Left ventricle myocardium inferior (tissue), 1 donor: ENCODE measurements at regions not wholly inside any gene's neighbourhood (a gene's known extent, or its start where the extent isn't known, plus 50 kb on each side); places are given as distances from the start of the nearest gene placed in this dataset.

Source experiments
- DNase-seq: peaks from one replicate; pipeline ENCODE4 v3.0.0-alpha.2; 2020
- H3K27ac ChIP-seq: fragments of 200-600 bp; replicated peaks from 2 replicates; pipeline ENCODE4 v1.8.0; 2021
- H3K27me3 ChIP-seq: fragments of 200-600 bp; 2 replicates; pipeline ENCODE4 v1.8.0; 2021; ENCODE audit warnings: low read depth
- H3K36me3 ChIP-seq: fragments of 200-600 bp; 2 replicates; pipeline ENCODE4 v1.8.0; 2021
- H3K4me1 ChIP-seq: fragments of 200-600 bp; 2 replicates; pipeline ENCODE4 v1.8.0; 2021
- H3K4me3 ChIP-seq: fragments of 200-600 bp; 2 replicates; pipeline ENCODE4 v1.8.0; 2021; ENCODE audit warnings: mild to moderate bottlenecking, moderate library complexity
- H3K9me3 ChIP-seq: fragments of 200-600 bp; replicated peaks from 2 replicates; pipeline ENCODE4 v1.8.0; 2021
- intact Hi-C: fragments of 100-400 bp; cut with micrococcal nuclease; formaldehyde crosslinking; loops from one replicate; pipeline ENCODE4 v1.11.0; 2022
- TF ChIP-seq, protein P1 (sequence below): fragments of 200-600 bp; IDR thresholded peaks from 2 replicates; pipeline ENCODE4 v1.8.0; 2021; ENCODE audit warnings: antibody characterized with exemption, mild to moderate bottlenecking, borderline replicate concordance
- donor health status: DM: no; HTN: yes; CAD: no; lungs with severe emphysema.

DNA sequence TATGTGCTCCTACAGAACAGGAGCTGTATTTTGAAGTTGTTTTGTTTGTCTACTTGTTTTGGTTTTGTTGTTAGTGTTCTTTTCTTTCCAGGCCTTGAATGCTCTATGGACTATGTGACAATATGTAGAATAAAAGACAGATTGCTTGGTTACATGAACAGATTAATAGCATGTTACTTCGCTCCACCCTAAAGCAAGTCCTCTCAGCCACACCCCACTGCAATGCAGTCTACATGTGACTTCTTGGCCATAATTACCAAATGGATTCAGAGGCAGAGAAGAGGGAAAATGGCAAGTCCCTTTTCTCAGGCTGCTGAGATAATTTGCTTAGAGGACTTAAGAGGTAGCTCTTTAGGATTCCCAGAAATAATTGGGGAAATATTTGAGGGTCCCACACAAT, 123.2 kb upstream of the CYP1B1 start:
- H3K4me3 ChIP-seq, result no peak overlapping the region
- H3K27ac ChIP-seq, result no peak overlapping the region
- no peaks in the 10 kb centered on the region for H3K27me3 ChIP-seq
- H3K36me3 ChIP-seq, result no peaks in the 10 kb centered on the region
- H3K4me1 ChIP-seq, result no peaks in the 10 kb centered on the region
- no peak for DNase-seq
- no peaks in the 10 kb centered on the region for H3K9me3 ChIP-seq
- intact Hi-C loops, result no loop called here
- TF ChIP-seq, protein P1, sequence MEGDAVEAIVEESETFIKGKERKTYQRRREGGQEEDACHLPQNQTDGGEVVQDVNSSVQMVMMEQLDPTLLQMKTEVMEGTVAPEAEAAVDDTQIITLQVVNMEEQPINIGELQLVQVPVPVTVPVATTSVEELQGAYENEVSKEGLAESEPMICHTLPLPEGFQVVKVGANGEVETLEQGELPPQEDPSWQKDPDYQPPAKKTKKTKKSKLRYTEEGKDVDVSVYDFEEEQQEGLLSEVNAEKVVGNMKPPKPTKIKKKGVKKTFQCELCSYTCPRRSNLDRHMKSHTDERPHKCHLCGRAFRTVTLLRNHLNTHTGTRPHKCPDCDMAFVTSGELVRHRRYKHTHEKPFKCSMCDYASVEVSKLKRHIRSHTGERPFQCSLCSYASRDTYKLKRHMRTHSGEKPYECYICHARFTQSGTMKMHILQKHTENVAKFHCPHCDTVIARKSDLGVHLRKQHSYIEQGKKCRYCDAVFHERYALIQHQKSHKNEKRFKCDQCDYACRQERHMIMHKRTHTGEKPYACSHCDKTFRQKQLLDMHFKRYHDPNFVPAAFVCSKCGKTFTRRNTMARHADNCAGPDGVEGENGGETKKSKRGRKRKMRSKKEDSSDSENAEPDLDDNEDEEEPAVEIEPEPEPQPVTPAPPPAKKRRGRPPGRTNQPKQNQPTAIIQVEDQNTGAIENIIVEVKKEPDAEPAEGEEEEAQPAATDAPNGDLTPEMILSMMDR, result no peak

DNA sequence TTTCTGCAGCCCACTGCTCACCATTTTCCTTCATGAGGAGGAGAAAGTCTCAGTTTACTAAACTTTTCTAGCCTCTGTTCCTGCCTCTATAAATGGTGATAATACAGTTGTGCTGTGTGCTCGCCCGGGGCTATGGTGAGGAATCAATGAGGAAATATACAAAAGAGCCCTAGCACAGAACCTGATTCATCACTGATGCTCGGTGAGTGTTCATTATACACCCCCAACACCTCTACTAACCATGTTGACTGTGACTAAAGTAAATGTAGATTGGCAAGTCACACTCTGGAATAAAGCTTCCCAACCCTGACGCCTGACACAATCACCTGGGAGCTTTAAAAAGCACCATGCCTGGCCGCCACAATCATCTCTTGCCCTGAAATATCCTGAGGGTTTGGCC, 118.8 kb upstream of the CYP1B1 start:
- Histone ChIP-seq H3K27ac (no peak overlapping the region), H3K27me3 (no peaks in the 10 kb centered on the region), H3K4me3 (no peak overlapping the region), H3K9me3 (no peaks in the 10 kb centered on the region), H3K36me3 (no peaks in the 10 kb centered on the region), H3K4me1 (no peaks in the 10 kb centered on the region)
- intact Hi-C loops, result no loop called here
- no peak for DNase-seq
- TF ChIP-seq, protein P1, result no peak

DNA sequence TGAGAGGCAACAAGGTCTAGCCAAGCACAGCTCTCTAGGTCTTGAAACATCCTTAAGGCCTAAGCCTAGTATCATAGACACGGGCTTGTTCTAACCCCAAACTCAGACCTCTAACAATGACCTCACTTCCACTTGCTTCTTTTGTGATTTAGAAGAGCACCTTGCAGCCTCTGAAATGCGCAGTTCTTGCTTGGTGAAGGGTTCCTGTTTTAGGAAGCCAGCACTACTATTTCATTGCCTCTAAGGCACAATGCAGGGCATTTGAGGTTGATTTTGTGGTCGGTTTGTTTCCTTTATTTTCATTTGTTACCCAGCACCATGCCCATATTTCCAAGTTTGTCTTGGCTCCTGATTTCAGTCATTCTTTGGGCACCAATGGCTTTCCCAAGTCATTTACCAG, 117.0 kb upstream of the CYP1B1 start:
- no peaks in the 10 kb centered on the region for H3K9me3 ChIP-seq
- peaks cover 5% of the 10 kb centered on the region for H3K4me1 ChIP-seq
- no peak for DNase-seq
- H3K36me3 ChIP-seq, result no peaks in the 10 kb centered on the region
- intact Hi-C loops, result no loop called here
- TF ChIP-seq, protein P1, result no peak
- no peak overlapping the region for H3K27ac ChIP-seq
- no peaks in the 10 kb centered on the region for H3K27me3 ChIP-seq
- no peak overlapping the region for H3K4me3 ChIP-seq

DNA sequence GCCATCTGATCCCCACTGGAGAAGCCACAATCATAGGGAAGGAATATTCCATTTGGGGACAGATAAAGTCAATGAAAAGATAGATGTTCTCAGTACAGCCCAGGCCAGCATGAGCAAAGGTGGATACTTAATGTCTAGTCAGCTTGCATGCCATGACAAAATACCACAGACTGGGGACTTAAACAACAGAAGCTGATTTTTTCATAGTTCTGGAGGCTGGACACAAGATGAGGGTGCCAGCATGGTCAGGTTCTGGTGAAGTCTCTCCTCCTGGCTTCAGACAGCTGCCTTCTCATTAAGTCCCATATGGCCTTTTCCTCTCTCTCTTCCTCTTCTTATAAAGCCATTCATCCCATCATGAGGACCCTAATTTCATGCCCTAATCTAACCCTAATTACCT, 116.1 kb upstream of the CYP1B1 start:
- no peak overlapping the region for H3K27ac ChIP-seq
- H3K4me1 ChIP-seq, result peaks cover 11% of the 10 kb centered on the region
- no peaks in the 10 kb centered on the region for H3K36me3 ChIP-seq
- TF ChIP-seq, protein P1, result no peak
- no peak overlapping the region for H3K4me3 ChIP-seq
- H3K27me3 ChIP-seq, result no peaks in the 10 kb centered on the region
- intact Hi-C loops, result no loop called here
- H3K9me3 ChIP-seq, result no peaks in the 10 kb centered on the region
- DNase-seq, result no peak

DNA sequence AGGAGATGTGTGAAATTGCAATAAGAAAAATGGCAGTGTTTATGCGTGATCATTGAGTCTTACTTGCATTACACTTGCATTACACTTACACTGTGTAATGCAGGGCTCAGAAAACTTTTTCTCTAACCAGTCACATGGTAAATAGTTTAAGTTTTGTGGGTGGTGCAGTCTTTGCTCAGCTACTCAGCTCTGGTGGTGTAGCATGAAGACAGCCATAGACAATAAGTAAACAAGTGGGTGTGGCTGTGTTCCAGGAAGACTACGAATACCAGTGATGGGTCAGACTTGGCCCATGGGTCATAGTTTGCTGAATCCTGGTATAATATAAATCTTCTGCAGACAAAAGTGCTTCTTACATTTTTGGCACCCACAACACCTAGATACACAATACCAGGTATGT, 115.6 kb upstream of the CYP1B1 start:
- H3K36me3 ChIP-seq, result no peaks in the 10 kb centered on the region
- no peak overlapping the region for H3K27ac ChIP-seq
- no peaks in the 10 kb centered on the region for H3K27me3 ChIP-seq
- peaks cover 11% of the 10 kb centered on the region for H3K4me1 ChIP-seq
- TF ChIP-seq, protein P1, result no peak
- DNase-seq, result no peak
- H3K9me3 ChIP-seq, result no peaks in the 10 kb centered on the region
- no peak overlapping the region for H3K4me3 ChIP-seq
- intact Hi-C loops, result no loop called here

DNA sequence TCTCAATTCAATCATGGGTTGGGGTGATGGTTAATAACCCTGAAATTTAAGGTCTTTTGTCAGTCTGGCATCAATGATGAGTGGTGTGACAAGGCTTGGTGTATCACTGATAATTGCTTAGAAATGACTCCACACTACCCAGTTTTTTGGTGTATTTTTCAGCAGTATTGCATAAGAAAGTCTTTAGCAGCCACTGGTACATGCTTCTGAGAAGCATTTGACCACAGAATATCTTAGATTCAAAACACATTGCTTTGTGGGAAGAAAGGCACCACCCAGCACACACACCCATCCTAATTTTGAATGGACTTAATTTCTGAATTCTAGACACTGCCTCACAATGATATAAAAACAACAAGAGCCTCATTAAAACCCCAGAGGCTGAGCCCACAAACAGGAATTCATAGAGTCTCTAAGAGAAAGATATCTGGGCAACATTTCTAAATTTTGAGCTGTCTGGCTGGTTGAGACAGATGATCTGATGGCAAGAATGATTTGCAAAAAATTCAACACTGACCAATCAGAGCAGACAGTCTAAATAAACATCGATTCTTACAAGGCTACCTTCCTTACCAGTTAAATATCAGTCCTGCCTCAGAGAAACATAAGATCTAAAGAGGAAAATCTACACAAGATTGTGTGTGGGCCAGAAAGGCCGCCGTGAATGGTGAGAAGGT, 114.7 kb upstream of the CYP1B1 start:
- H3K4me3 ChIP-seq, result no peak overlapping the region
- no peaks in the 10 kb centered on the region for H3K9me3 ChIP-seq
- H3K27ac ChIP-seq, result no peak overlapping the region
- DNase-seq, result no peak
- no peaks in the 10 kb centered on the region for H3K27me3 ChIP-seq
- TF ChIP-seq, protein P1, result no peak
- peaks cover 11% of the 10 kb centered on the region for H3K4me1 ChIP-seq
- intact Hi-C loops, result no loop called here
- no peaks in the 10 kb centered on the region for H3K36me3 ChIP-seq
